IPS-20b (cell line): ENCODE measurements at regions not wholly inside any gene's neighbourhood (a gene's known extent, or its start where the extent isn't known, plus 50 kb on each side); places are given as distances from the start of the nearest gene placed in this dataset.
"Not testable (repeated sequence)": the region's sequence is repeated elsewhere in the genome, so short reads cannot be mapped to it uniquely, and the experiment has no call there.

Experiments
- H3K27ac ChIP-seq: one replicate; pipeline ENCODE4 v1.5.1; 2013; ENCODE audit warnings: low read length
- H3K27me3 ChIP-seq: 2 replicates; pipeline ENCODE4 v1.6.1; 2013; ENCODE audit warnings: mild to moderate bottlenecking, low read length, inconsistent platforms; ENCODE audit not compliant: insufficient read depth
- H3K36me3 ChIP-seq: 2 replicates; pipeline ENCODE4 v1.6.1; 2013; ENCODE audit warnings: low read depth, mild to moderate bottlenecking, inconsistent platforms, low read length, moderate library complexity; ENCODE audit not compliant: insufficient read depth
- H3K4me1 ChIP-seq: 2 replicates; pipeline ENCODE4 v1.6.1; 2013; ENCODE audit warnings: mild to moderate bottlenecking, control low read depth, inconsistent platforms, low read length, moderate library complexity; ENCODE audit not compliant: insufficient read depth
- H3K4me3 ChIP-seq: 2 replicates; pipeline ENCODE4 v1.5.1; 2013; ENCODE audit warnings: mild to moderate bottlenecking, low read length, inconsistent platforms
- H3K9ac ChIP-seq: 2 replicates; pipeline ENCODE4 v1.6.1; 2013; ENCODE audit warnings: low read depth, mild to moderate bottlenecking, inconsistent platforms, low read length, moderate library complexity
- H3K9me3 ChIP-seq: 2 replicates; pipeline ENCODE4 v1.6.1; 2013; ENCODE audit warnings: mild to moderate bottlenecking, low read depth, low read length, inconsistent platforms; ENCODE audit not compliant: insufficient read depth

DNA sequence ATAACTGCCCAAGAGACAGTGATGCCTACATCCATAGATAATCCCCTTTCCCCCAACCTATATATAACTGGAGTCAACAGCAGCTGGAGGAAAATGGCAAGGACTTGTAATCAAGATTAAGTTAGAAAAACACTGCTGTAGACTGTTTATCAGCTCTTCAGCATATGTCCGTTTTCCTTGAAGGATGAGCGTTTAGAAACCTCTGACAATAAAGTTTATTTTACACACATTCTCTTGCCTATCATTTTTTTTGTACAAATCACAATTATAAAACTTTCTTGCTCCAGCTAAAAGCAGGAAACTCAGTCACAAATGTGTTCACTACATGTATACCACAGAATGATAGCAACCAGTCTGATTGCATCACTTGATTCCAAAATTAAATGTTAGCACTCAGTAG, 50.8 kb downstream of the PPIAL4G start:
- H3K9ac ChIP-seq, H3K4me3 ChIP-seq, H3K27ac ChIP-seq, H3K9me3 ChIP-seq, H3K27me3 ChIP-seq, H3K4me1 ChIP-seq: not testable (repeated sequence)
- H3K36me3 ChIP-seq = peaks cover 20% of the 10 kb centered on the region

DNA sequence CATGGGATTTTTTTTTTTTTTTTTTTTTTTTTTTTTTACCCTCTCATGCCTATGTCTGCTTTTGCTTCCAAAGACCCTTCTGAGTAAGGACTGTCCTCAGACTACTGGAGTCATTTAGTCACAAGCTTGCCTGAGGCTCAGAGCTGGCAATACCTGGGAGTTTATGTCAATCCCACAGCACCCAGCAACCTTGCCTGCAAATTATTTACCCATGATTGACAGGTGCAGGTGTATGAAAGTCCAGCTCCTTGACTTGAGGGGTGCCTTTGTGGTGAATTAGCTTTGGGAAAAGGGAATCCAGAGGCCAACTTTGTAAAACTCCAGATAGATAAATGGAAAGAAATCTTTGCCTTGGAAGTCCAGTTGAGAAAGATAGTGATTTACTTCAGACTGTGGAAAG, 53.2 kb downstream of the PPIAL4G start:
- not testable (repeated sequence) for H3K4me3 ChIP-seq, H3K4me1 ChIP-seq, H3K27ac ChIP-seq, H3K9ac ChIP-seq, H3K27me3 ChIP-seq, H3K9me3 ChIP-seq
- peaks cover 20% of the 10 kb centered on the region for H3K36me3 ChIP-seq

DNA sequence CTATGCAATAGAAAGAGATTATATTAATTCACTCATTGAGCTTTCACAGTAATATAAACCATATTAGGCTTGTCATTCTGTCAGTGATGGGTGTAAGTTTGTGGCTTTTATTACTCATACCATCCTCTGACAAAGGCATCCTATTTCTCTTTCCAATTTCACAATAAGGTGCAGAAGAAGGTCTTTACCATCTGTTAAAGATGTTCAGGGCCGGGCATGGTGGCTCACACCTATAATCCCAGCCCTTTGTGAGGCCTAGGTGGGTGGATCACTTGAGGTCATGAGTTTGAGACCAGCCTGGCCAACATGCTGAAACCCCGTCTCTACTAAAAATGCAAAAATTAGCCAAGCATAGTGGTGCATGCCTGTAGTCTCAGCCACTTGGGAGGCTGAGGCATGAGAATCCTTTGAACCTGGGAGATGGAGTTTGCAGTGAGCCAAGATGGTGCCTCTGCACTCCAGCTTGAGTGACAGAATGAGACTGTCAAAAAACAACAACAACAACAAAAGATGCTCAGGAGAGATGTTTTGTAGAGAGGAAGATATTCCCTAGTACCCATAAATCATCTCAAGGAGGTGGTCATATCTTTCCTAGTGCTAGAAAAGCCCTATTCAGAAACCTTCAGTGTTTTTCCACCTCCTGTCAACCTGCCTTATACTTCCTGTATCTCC, 56.0 kb downstream of the PPIAL4G start:
- not testable (repeated sequence) for H3K27ac ChIP-seq, H3K36me3 ChIP-seq, H3K9ac ChIP-seq, H3K4me3 ChIP-seq, H3K27me3 ChIP-seq, H3K9me3 ChIP-seq, H3K4me1 ChIP-seq

DNA sequence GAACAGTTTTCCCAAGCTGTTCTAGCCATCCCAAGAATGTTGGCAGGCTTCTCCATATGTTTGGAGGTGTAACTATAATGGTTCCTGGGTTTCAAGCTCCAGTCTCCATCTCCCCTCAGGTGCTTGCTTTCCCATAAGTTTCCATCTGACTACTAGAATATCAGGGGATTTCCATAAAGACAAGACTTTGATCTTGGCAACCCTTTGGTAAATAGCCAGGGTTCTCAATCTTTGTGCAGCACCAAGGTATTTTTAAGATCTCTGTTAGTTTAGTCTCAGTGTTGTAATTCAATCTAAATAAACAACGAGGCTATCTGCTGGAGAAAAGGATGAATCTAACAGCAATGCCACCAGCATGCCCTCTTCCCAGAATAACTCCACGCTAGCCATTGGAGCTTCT, 56.7 kb downstream of the PPIAL4G start:
- not testable (repeated sequence) for H3K9ac ChIP-seq, H3K27ac ChIP-seq, H3K4me1 ChIP-seq, H3K36me3 ChIP-seq, H3K4me3 ChIP-seq, H3K9me3 ChIP-seq, H3K27me3 ChIP-seq

DNA sequence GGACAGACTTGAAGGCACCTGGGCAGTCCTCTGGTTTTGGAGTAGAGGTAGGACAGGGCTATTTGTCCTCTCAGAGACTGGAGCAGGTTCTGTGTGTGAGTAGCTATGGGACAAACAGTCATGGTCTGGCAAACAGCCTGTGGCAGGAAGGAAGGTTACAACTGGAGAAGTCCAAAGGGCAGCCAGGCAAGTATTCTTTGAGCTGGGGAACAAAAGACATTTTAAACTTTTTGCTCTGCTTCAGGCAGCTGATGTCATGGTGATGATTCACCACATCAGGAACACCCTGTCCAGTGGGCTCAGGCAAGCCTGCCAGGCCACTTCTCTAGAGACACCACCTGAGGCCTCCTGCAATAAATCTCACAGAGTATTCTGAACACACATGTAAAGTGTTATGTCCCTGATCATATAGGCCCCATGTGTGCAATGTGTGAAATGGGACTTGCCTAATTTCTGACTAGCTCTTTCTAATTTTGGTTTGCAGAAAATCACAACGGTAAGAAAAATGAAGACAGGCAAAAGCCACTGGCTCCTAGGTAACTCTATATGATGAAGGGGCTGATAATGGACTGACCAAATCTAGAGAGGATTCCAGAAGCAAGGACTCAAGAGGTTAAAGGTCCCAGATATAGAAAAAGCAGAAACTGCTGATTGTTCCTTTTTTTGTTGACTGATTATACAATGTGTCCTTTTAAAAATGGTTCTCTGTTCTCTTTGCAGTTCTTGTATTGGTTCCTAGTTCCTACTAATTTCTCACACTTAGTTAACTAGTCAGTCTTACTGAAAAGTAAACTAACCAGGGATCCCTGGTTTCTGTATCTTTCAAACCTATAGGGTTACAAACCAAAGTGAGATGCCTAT, 58.7 kb downstream of the PPIAL4G start:
- not testable (repeated sequence) for H3K27me3 ChIP-seq, H3K9me3 ChIP-seq, H3K36me3 ChIP-seq, H3K9ac ChIP-seq, H3K27ac ChIP-seq, H3K4me3 ChIP-seq, H3K4me1 ChIP-seq

DNA sequence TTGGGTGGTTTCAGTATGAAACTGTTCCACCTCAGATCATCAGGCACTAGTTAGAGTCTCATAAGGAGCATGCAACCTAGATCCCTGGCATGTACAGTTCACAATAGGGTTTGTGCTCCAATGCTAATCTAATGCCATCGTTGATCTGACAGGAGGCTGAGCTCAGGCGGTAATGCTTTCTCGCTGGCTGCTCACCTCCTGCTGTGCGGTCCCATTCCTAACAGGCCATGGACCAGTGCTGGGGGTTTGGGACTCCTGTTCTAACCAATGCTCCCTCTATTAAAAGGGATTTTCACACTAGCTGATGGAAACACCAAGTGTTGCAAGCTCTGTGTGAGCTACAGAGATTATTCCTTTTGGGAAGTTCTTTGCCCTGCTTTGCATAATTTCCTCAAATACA, 60.2 kb downstream of the PPIAL4G start:
- H3K4me1 ChIP-seq, H3K9me3 ChIP-seq, H3K9ac ChIP-seq: not testable (repeated sequence)

DNA sequence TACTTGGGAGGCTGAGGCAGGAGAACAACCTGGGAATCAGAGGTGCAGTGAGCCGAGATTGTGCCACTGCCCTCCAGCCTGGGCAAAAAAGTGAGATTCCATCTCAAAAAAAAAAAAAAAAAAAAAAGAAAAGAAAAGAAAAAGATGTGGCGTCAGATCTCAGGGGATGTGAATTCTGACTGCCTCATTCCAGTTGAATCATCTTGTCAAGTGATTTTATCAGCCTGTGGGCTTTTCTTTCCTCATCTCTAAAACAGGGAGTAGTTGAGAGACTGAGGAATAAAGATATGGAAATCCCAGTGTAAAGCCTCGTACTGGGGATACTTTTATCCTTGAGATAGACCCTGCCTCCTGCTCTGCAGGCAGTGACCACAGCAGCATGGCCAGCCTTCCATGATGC, 65.9 kb downstream of the PPIAL4G start:
- not testable (repeated sequence) for H3K27ac ChIP-seq, H3K9me3 ChIP-seq, H3K36me3 ChIP-seq, H3K9ac ChIP-seq, H3K27me3 ChIP-seq, H3K4me3 ChIP-seq, H3K4me1 ChIP-seq

More for the DNA sequence above, 60.2 kb downstream of the PPIAL4G start:
- H3K27me3 ChIP-seq, H3K36me3 ChIP-seq, H3K27ac ChIP-seq, H3K4me3 ChIP-seq: not testable (repeated sequence)

DNA sequence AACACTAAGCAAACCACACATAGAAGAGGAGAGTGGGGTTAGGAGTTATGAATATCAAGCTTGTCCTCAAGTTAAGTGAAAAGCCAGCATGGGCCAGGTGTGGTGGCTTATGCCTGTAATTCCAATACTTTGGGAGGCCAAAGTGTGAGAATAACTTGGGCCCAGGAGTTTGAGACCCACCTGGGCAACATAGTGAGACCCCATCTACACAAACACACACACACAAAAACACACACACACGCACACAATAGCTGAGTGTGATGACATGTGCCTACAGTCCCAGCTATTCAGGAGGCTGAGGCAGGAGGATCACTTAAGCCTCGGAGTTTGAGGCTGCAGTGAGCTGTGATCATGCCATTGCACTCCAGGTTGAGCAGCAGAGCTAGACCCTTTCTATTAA, 69.7 kb downstream of the PPIAL4G start:
- H3K27me3 ChIP-seq, H3K4me1 ChIP-seq, H3K36me3 ChIP-seq, H3K9me3 ChIP-seq, H3K4me3 ChIP-seq, H3K27ac ChIP-seq, H3K9ac ChIP-seq: not testable (repeated sequence)

DNA sequence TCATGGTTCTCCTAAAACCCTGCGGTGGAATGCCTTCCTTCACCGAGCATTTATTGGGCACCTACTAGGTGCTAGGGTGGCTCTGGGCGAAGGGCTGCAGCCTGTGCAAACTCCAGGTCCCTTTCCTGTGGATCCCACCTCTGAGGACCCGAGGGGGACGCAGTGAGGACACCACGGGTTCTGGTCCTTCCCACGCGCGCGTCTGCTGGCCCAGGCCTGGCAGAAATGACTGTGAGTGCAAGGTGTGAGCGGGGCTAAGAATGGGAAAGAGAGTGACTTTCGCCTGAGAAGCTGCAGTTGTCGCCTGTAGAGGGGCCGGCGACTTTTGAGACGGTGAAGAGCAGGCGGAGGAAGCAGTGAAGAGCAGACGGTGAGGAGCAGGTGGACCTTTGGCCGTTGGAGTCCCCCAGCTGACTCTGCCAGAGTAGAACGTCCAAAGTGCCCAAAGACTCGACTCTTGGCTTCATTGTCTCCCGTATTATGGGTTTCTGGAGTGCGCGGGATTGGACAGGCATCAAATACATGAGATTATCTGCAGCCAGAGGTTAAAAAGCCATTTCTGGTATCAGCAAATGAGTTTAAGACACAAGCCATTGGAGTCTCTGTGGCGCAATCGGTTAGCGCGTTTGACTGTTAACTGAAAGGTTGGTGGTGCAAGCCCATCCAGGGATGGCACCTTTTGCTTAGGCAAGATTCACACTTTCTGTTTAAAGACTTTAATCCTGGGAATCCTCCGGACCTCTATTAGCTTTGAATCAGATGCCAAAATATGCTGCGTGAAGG, 78.1 kb downstream of the PPIAL4G start:
- not testable (repeated sequence) for H3K36me3 ChIP-seq, H3K4me1 ChIP-seq, H3K27me3 ChIP-seq, H3K9ac ChIP-seq, H3K9me3 ChIP-seq, H3K27ac ChIP-seq, H3K4me3 ChIP-seq

DNA sequence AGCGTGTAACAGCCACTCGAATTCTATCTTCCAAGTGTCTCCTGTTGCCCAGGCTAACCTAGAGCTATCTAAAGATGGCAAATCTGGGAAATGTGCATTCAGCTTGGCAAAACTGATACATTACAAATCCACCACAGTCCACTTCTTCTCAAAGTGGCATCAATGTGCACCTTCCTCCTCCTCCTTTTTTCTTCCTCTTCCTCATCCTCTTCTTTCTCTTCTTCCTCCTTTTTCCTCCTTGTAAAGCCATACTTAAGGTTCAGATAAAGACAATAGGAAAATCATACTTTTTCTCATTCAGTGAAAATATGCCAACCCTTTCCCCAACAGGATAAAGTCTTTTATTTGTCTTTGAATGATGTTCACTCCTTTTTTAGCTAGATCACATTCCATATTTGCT, 79.2 kb downstream of the PPIAL4G start:
- H3K4me3 ChIP-seq = not testable (repeated sequence)

DNA sequence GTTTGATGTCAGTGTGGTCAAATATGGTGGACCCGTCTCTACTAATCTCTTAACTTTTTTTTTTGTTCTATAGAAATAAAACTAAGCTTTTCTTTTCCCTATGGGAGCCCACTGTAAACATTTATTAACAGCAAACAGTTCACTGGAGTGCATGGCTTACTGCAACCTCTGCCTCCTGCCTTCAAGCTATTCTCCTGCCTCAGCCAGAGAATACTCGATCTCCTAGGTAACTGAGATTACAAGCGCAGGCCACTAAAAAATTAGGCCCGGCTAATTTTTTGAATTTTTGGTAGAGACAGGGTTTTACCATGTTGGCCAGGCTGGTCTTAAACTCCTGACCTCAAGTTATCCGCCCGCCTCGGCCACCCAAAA, 80.0 kb downstream of the PPIAL4G start:
- H3K9me3 ChIP-seq, H3K36me3 ChIP-seq, H3K27me3 ChIP-seq, H3K4me1 ChIP-seq, H3K9ac ChIP-seq, H3K27ac ChIP-seq: not testable (repeated sequence)
- peak overlapping the region; percentile 79; the same call in 1 of the 2 replicates for H3K4me3 ChIP-seq

More for the DNA sequence above, 79.2 kb downstream of the PPIAL4G start:
- H3K9ac ChIP-seq, H3K36me3 ChIP-seq, H3K27ac ChIP-seq, H3K9me3 ChIP-seq, H3K27me3 ChIP-seq, H3K4me1 ChIP-seq: not testable (repeated sequence)
